Prostate gland (tissue), 2 donors: ENCODE measurements at regions not wholly inside any gene's neighbourhood (a gene's known extent, or its start where the extent isn't known, plus 50 kb on each side); places are given as distances from the start of the nearest gene placed in this dataset.

Experiments
- CTCF ChIP-seq, 4 experiments: fragments of 200-600 bp in 2 of 4; fragments of 450-650 bp in 2 of 4; sonication (generic) in 2 of 4; IDR thresholded peaks; 1 replicate in 3 of 4; 2 replicates in 1 of 4; pipeline ENCODE4 v1.5.1; 2016 to 2019; ENCODE audit warnings: antibody characterized with exemption in 4 of 4, mild to moderate bottlenecking in 2 of 4, moderate library complexity in 2 of 4
- POLR2AphosphoS5 ChIP-seq: sonication (generic); formaldehyde crosslinking; IDR thresholded peaks from one replicate; pipeline ENCODE4 v1.6.1; 2017; ENCODE audit warnings: antibody characterized with exemption

- TF ChIP-seq CTCF (IDR thresholded peaks at IDR 0.05) (no peak), POLR2AphosphoS5 (no peak)
Measured at GRCh38 chr15:46146002-46146401, 511.2 kb downstream of the SQOR start.
